MM.1S (cell line): ENCODE measurements at regions not wholly inside any gene's neighbourhood (a gene's known extent, or its start where the extent isn't known, plus 50 kb on each side); places are given as distances from the start of the nearest gene placed in this dataset.

Source experiments
- DNase-seq: peaks from one replicate; pipeline ENCODE4 v3.0.0-alpha.2; 2015
- H2AFZ ChIP-seq: fragments of 300-600 bp; sonication (generic); 2 replicates; pipeline ENCODE4 v1.6.0; 2016; ENCODE audit warnings: antibody characterized with exemption, low read length
- H3F3A ChIP-seq: fragments of 300-600 bp; sonication (generic); 2 replicates; pipeline ENCODE4 v1.6.1; 2016; ENCODE audit warnings: mild to moderate bottlenecking, antibody characterized with exemption, low read length, moderate library complexity, mixed read lengths; ENCODE audit not compliant: insufficient read depth
- H3K27ac ChIP-seq: fragments of 300-600 bp; sonication (generic); 2 replicates; pipeline ENCODE4 v1.5.1; 2016; ENCODE audit warnings: mild to moderate bottlenecking, low read length
- H3K27me3 ChIP-seq: fragments of 300-600 bp; sonication (generic); replicated peaks from 2 replicates; pipeline ENCODE4 v1.6.0; 2016; ENCODE audit warnings: low read length; ENCODE audit not compliant: insufficient read depth
- H3K36me3 ChIP-seq: fragments of 300-600 bp; sonication (generic); replicated peaks from 2 replicates; pipeline ENCODE4 v1.6.1; 2016; ENCODE audit warnings: mild to moderate bottlenecking, low read length, mixed read lengths; ENCODE audit not compliant: insufficient read depth
- H3K4me1 ChIP-seq: fragments of 300-600 bp; sonication (generic); 2 replicates; pipeline ENCODE4 v1.6.1; 2016; ENCODE audit warnings: low read length, mixed read lengths
- H3K4me2 ChIP-seq: fragments of 300-600 bp; sonication (generic); 2 replicates; pipeline ENCODE4 v1.6.0; 2016; ENCODE audit warnings: low read depth, low read length
- H3K4me3 ChIP-seq: fragments of 300-600 bp; sonication (generic); 2 replicates; pipeline ENCODE4 v1.5.1; 2016; ENCODE audit warnings: low read length, mixed read lengths
- H3K79me2 ChIP-seq: fragments of 300-600 bp; sonication (generic); 2 replicates; pipeline ENCODE4 v1.6.1; 2016; ENCODE audit warnings: mixed run types, low read length, mixed read lengths
- H3K9ac ChIP-seq: fragments of 300-600 bp; sonication (generic); 2 replicates; pipeline ENCODE4 v1.6.1; 2016; ENCODE audit warnings: low read length, mixed read lengths
- H3K9me2 ChIP-seq: fragments of 300-600 bp; sonication (generic); replicated peaks from 2 replicates; pipeline ENCODE4 v1.6.1; 2016; ENCODE audit warnings: mild to moderate bottlenecking, low read length, mixed read lengths; ENCODE audit not compliant: insufficient read depth
- H3K9me3 ChIP-seq: fragments of 300-600 bp; sonication (generic); replicated peaks from 2 replicates; pipeline ENCODE4 v1.6.1; 2016; ENCODE audit warnings: mild to moderate bottlenecking, low read length, mixed read lengths; ENCODE audit not compliant: insufficient read depth
- H4K20me1 ChIP-seq: fragments of 300-600 bp; sonication (generic); 2 replicates; pipeline ENCODE4 v1.6.1; 2016; ENCODE audit warnings: mild to moderate bottlenecking, low read length, moderate library complexity, mixed read lengths; ENCODE audit not compliant: insufficient read depth
- EZH2 ChIP-seq: fragments of 300-600 bp; sonication (generic); optimal IDR thresholded peaks from 2 replicates; pipeline ENCODE3; 2017; ENCODE audit warnings: low read depth, mild to moderate bottlenecking, antibody characterized with exemption, low read length, mixed read lengths
- EZH2phosphoT487 ChIP-seq: fragments of 300-600 bp; sonication (generic); IDR thresholded peaks from 2 replicates; pipeline ENCODE4 v1.6.1; 2018; ENCODE audit warnings: antibody characterized with exemption, low read length
- TF ChIP-seq, protein P1 (sequence below): fragments of 300-600 bp; sonication (generic); IDR thresholded peaks from 2 replicates; pipeline ENCODE4 v1.5.1; 2016; ENCODE audit warnings: antibody characterized with exemption, low read length, mixed read lengths

DNA sequence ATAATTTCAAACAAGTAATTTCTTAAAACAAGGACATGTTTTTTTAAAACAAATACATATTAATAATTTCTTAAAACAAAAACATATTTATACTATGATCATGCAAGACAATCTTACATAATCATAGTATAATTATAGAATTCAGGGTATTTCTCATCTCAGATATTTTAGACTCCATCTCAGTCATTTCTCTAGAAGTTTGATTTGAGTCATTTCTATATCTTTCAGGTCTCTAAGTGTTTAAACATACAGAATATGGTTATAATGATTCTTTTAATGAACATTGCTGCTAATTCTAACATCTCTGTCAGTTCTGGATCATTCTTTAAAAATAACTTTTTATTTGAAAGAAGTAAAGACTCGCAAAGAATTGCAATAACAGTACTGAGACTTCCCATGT lies 154.2 kb upstream of the KYNU start:
- H2AFZ ChIP-seq: no peak overlapping the region
- H3K27ac ChIP-seq: no peak overlapping the region
- H3K9me3 ChIP-seq: no peaks in the 10 kb centered on the region
- no peaks in the 10 kb centered on the region for H4K20me1 ChIP-seq
- no peaks in the 10 kb centered on the region for H3K36me3 ChIP-seq
- H3K4me3 ChIP-seq: no peak overlapping the region
- H3K4me2 ChIP-seq: no peak overlapping the region
- H3F3A ChIP-seq: no peaks in the 10 kb centered on the region
- TF ChIP-seq EZH2phosphoT487: no peak
- TF ChIP-seq, protein P1, sequence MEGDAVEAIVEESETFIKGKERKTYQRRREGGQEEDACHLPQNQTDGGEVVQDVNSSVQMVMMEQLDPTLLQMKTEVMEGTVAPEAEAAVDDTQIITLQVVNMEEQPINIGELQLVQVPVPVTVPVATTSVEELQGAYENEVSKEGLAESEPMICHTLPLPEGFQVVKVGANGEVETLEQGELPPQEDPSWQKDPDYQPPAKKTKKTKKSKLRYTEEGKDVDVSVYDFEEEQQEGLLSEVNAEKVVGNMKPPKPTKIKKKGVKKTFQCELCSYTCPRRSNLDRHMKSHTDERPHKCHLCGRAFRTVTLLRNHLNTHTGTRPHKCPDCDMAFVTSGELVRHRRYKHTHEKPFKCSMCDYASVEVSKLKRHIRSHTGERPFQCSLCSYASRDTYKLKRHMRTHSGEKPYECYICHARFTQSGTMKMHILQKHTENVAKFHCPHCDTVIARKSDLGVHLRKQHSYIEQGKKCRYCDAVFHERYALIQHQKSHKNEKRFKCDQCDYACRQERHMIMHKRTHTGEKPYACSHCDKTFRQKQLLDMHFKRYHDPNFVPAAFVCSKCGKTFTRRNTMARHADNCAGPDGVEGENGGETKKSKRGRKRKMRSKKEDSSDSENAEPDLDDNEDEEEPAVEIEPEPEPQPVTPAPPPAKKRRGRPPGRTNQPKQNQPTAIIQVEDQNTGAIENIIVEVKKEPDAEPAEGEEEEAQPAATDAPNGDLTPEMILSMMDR: no peak
- TF ChIP-seq EZH2: no peak
- no peak for DNase-seq
- no peak overlapping the region for H3K9ac ChIP-seq
- no peaks in the 10 kb centered on the region for H3K9me2 ChIP-seq
- H3K27me3 ChIP-seq: no peaks in the 10 kb centered on the region
- H3K79me2 ChIP-seq: no peaks in the 10 kb centered on the region
- no peaks in the 10 kb centered on the region for H3K4me1 ChIP-seq

DNA sequence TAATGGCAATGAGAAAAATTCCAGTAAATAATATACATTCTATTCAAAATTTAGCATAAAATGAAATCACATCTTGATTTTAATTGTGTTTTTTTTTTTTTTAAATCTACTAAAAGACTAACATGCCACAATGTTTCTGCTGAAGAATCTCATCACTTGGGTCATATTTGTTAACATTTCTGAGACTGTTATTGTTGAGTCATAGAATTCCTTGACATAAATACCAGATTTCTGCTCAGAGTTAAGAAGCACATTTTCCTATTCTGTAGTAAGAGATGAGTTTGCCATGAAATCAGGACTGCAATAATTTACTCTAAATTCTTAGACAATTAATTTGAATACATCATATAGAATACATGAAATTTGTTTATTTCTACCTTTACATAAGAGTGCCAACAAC lies 154.9 kb upstream of the KYNU start:
- Histone ChIP-seq H3K36me3 (no peaks in the 10 kb centered on the region), H3K27ac (no peak overlapping the region), H3K9ac (no peak overlapping the region), H3K79me2 (no peaks in the 10 kb centered on the region), H3K9me2 (no peaks in the 10 kb centered on the region), H3K4me1 (no peaks in the 10 kb centered on the region), H3F3A (no peaks in the 10 kb centered on the region), H3K4me2 (no peak overlapping the region), H3K9me3 (no peaks in the 10 kb centered on the region), H3K4me3 (no peak overlapping the region), H2AFZ (no peak overlapping the region), H3K27me3 (no peaks in the 10 kb centered on the region), H4K20me1 (no peaks in the 10 kb centered on the region)
- no peak for TF ChIP-seq EZH2phosphoT487
- TF ChIP-seq, protein P1: no peak
- TF ChIP-seq EZH2: no peak
- DNase-seq: no peak

DNA sequence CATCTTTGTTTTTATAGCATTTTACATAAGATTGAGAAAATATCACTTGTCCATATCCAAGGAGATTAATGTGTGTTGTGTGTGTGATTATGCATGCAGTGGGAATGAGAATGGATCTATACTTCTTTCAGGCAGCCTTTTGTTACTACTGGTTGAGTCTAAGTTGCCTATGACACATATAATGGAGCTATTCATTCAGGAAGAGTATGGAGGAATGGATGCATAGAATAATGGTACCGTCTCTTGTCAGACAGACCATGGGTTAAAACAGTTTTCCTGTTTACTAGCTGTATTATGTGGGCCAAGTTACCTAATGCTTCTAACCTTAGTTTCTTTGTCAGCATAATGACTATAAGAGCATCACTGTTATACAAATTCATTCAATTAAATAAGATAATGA lies 155.4 kb upstream of the KYNU start:
- no peak for DNase-seq
- Histone ChIP-seq H3K4me1 (no peaks in the 10 kb centered on the region), H3K9me2 (no peaks in the 10 kb centered on the region), H3K4me2 (no peak overlapping the region), H2AFZ (no peak overlapping the region), H3K9ac (no peak overlapping the region), H3K36me3 (no peaks in the 10 kb centered on the region), H3K4me3 (no peak overlapping the region), H3K27ac (no peak overlapping the region), H3K79me2 (no peaks in the 10 kb centered on the region), H4K20me1 (no peaks in the 10 kb centered on the region), H3K9me3 (no peaks in the 10 kb centered on the region), H3F3A (no peaks in the 10 kb centered on the region), H3K27me3 (no peaks in the 10 kb centered on the region)
- TF ChIP-seq, protein P1: no peak

DNA sequence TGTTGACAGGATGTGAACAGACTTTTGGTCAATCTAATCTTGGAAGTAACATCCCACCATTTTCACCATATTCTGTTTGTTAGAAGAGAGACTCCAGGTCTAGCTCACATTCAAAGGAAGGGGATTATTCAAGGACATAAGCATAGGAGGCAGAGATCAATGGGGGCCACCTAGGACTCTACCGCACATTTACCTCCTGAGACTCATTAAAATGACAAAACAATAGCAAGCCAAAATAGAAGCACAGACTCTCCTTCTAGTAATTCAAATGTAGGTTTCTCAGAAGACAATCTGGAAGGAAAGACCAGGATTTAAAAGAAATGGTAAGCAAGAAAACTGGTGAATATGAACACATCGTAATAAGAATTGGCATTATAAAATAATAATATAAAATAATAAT lies 156.4 kb upstream of the KYNU start:
- Histone ChIP-seq H3K4me1 (no peaks in the 10 kb centered on the region), H3K4me2 (no peak overlapping the region), H3K4me3 (no peak overlapping the region), H3K27ac (no peak overlapping the region), H3F3A (no peaks in the 10 kb centered on the region), H3K9me3 (no peaks in the 10 kb centered on the region), H3K36me3 (no peaks in the 10 kb centered on the region), H4K20me1 (no peaks in the 10 kb centered on the region), H2AFZ (no peak overlapping the region), H3K9me2 (no peaks in the 10 kb centered on the region), H3K9ac (no peak overlapping the region), H3K79me2 (no peaks in the 10 kb centered on the region), H3K27me3 (no peaks in the 10 kb centered on the region)
- TF ChIP-seq, protein P1: no peak
- no peak for TF ChIP-seq EZH2
- TF ChIP-seq EZH2phosphoT487: no peak
- DNase-seq: no peak
